NCI-H774 (cell line): ENCODE measurements at regions not wholly inside any gene's neighbourhood (a gene's known extent, or its start where the extent isn't known, plus 50 kb on each side); places are given as distances from the start of the nearest gene placed in this dataset.
"Not testable (repeated sequence)": the region's sequence is repeated elsewhere in the genome, so short reads cannot be mapped to it uniquely, and the experiment has no call there.

Source experiments
- DNase-seq: peaks from one replicate; lab custom pipeline; 2025; lab: John Stamatoyannopoulos, UW

- peak; percentile 16 for DNase-seq
Measured at GRCh38 chr18:8499810-8500675, 109.2 kb upstream of the RAB12 start.

GRCh38 chr18:8501044-8501443 is 108.2 kb upstream of the RAB12 start:
- DNase-seq = peak; percentile 51

- DNase-seq = no peak
Measured at GRCh38 chr18:8503248-8503647, 106.0 kb upstream of the RAB12 start.

- no peak for DNase-seq
Measured at GRCh38 chr18:8504424-8504823, 104.8 kb upstream of the RAB12 start.

GRCh38 chr18:8504880-8505435 is 104.3 kb upstream of the RAB12 start:
- no peak for DNase-seq

GRCh38 chr18:8506251-8507049 is 102.8 kb upstream of the RAB12 start:
- DNase-seq = no peak

- no peak for DNase-seq
Measured at GRCh38 chr18:8507361-8507760, 101.9 kb upstream of the RAB12 start.

GRCh38 chr18:8507915-8508705 is 101.1 kb upstream of the RAB12 start:
- DNase-seq = no peak

GRCh38 chr18:8513249-8513648 is 96.0 kb upstream of the RAB12 start:
- no peak for DNase-seq

- no peak for DNase-seq
Measured at GRCh38 chr18:8514409-8514808, 94.8 kb upstream of the RAB12 start.

- no peak for DNase-seq
Measured at GRCh38 chr18:8515142-8515865, 93.9 kb upstream of the RAB12 start.

- DNase-seq = no peak
Measured at GRCh38 chr18:8516371-8517250, 92.6 kb upstream of the RAB12 start.

- no peak for DNase-seq
Measured at GRCh38 chr18:8517276-8517675, 92.0 kb upstream of the RAB12 start.

- DNase-seq = no peak
Measured at GRCh38 chr18:8519102-8519501, 90.1 kb upstream of the RAB12 start.

- DNase-seq = no peak
Measured at GRCh38 chr18:8520266-8520665, 89.0 kb upstream of the RAB12 start.

- no peak for DNase-seq
Measured at GRCh38 chr18:8522756-8523155, 86.5 kb upstream of the RAB12 start.

- DNase-seq = no peak
Measured at GRCh38 chr18:8525692-8526091, 83.5 kb upstream of the RAB12 start.

GRCh38 chr18:8526332-8526731 is 82.9 kb upstream of the RAB12 start:
- DNase-seq = no peak

GRCh38 chr18:8529609-8530008 is 79.6 kb upstream of the RAB12 start:
- DNase-seq = no peak

GRCh38 chr18:8531084-8531483 is 78.2 kb upstream of the RAB12 start:
- DNase-seq = not testable (repeated sequence)
